Neural progenitor cell (in vitro differentiated cells): ENCODE measurements at regions not wholly inside any gene's neighbourhood (a gene's known extent, or its start where the extent isn't known, plus 50 kb on each side); places are given as distances from the start of the nearest gene placed in this dataset.

Experiments
- DNase-seq: peaks from one replicate; pipeline ENCODE4 v3.0.0-alpha.2; 2016; ENCODE audit warnings: low spot score
- H2AFZ ChIP-seq: fragments of 200-600 bp; sonication (generic); replicated peaks from 2 replicates; pipeline ENCODE4 v1.6.1; 2016; ENCODE audit warnings: antibody characterized with exemption
- H3F3A ChIP-seq: fragments of 200-600 bp; sonication (generic); 2 replicates; pipeline ENCODE4 v1.6.1; 2016; ENCODE audit warnings: antibody characterized with exemption, low read depth
- H3K27ac ChIP-seq: fragments of 200-600 bp; sonication (generic); 2 replicates; pipeline ENCODE4 v1.5.1; 2016; ENCODE audit warnings: mild to moderate bottlenecking
- H3K27me3 ChIP-seq: fragments of 200-600 bp; sonication (generic); 2 replicates; pipeline ENCODE4 v1.6.1; 2016; ENCODE audit warnings: mild to moderate bottlenecking, moderate library complexity
- H3K36me3 ChIP-seq: fragments of 200-600 bp; sonication (generic); 2 replicates; pipeline ENCODE4 v1.5.1; 2016
- H3K4me1 ChIP-seq: fragments of 200-600 bp; sonication (generic); 2 replicates; pipeline ENCODE4 v1.6.1; 2016; ENCODE audit warnings: mixed run types
- H3K4me2 ChIP-seq: fragments of 200-600 bp; sonication (generic); 2 replicates; pipeline ENCODE4 v1.6.1; 2016
- H3K4me3 ChIP-seq: fragments of 200-600 bp; sonication (generic); 2 replicates; pipeline ENCODE4 v1.5.1; 2016
- H3K79me2 ChIP-seq: fragments of 200-600 bp; sonication (generic); 2 replicates; pipeline ENCODE4 v1.6.1; 2016; ENCODE audit warnings: low read depth
- H3K9ac ChIP-seq: fragments of 200-600 bp; sonication (generic); 2 replicates; pipeline ENCODE4 v1.6.1; 2016
- H3K9me3 ChIP-seq: fragments of 200-600 bp; sonication (generic); 2 replicates; pipeline ENCODE4 v1.5.1; 2016; ENCODE audit warnings: low read depth
- H4K20me1 ChIP-seq: fragments of 200-600 bp; sonication (generic); 2 replicates; pipeline ENCODE4 v1.6.1; 2016; ENCODE audit warnings: low read depth
- H3K27ac Mint-ChIP-seq: 3 replicates; pipeline ENCODE4 v1.8.0; 2021; ENCODE audit warnings: mixed read lengths
- H3K27me3 Mint-ChIP-seq: 2 replicates; pipeline ENCODE4 v1.8.0; 2022; ENCODE audit warnings: low read depth, mild to moderate bottlenecking, inconsistent platforms, moderate library complexity, mixed read lengths; ENCODE audit not compliant: insufficient read depth
- H3K36me3 Mint-ChIP-seq: 3 replicates; pipeline ENCODE4 v1.8.0; 2021; ENCODE audit warnings: mixed read lengths
- H3K4me1 Mint-ChIP-seq: 3 replicates; pipeline ENCODE4 v1.8.0; 2021; ENCODE audit warnings: mixed read lengths
- H3K4me3 Mint-ChIP-seq: 3 replicates; pipeline ENCODE4 v1.8.0; 2021; ENCODE audit warnings: mild to moderate bottlenecking, moderate library complexity, mixed read lengths
- H3K9me3 Mint-ChIP-seq: 3 replicates; pipeline ENCODE4 v1.8.0; 2020; ENCODE audit warnings: mixed read lengths
- CTCF ChIP-seq: fragments of 200-600 bp; sonication (generic); IDR thresholded peaks from 2 replicates; pipeline ENCODE4 v1.5.1; 2017; ENCODE audit warnings: antibody characterized with exemption, mild to moderate bottlenecking
- EZH2 ChIP-seq: fragments of 200-600 bp; sonication (generic); IDR thresholded peaks from 2 replicates; pipeline ENCODE4 v1.6.1; 2017; ENCODE audit warnings: antibody characterized with exemption, mild to moderate bottlenecking, moderate library complexity
- EZH2phosphoT487 ChIP-seq: fragments of 200-600 bp; sonication (generic); IDR thresholded peaks from 2 replicates; pipeline ENCODE4 v1.6.1; 2017; ENCODE audit warnings: antibody characterized with exemption

- Histone ChIP-seq H3K4me1 (no peaks in the 10 kb centered on the region), H2AFZ (no peak overlapping the region), H3K27ac (no peak overlapping the region), H3K4me3 (no peak overlapping the region), H3K9me3 (no peaks in the 10 kb centered on the region), H3F3A (no peaks in the 10 kb centered on the region), H4K20me1 (no peaks in the 10 kb centered on the region), H3K36me3 (no peaks in the 10 kb centered on the region), H3K79me2 (no peaks in the 10 kb centered on the region), H3K9ac (no peak overlapping the region), H3K27me3 (no peaks in the 10 kb centered on the region), H3K4me2 (no peak overlapping the region)
- no peak for DNase-seq
- Mint-ChIP-seq H3K4me3 (no peak overlapping the region), H3K27ac (no peak overlapping the region), H3K4me1 (no peaks in the 10 kb centered on the region), H3K36me3 (no peaks in the 10 kb centered on the region), H3K27me3 (no peaks in the 10 kb centered on the region), H3K9me3 (no peaks in the 10 kb centered on the region)
- TF ChIP-seq CTCF (no peak), EZH2phosphoT487 (no peak), EZH2 (no peak)
Observed at GRCh38 chr12:70994217-70994788, 73.8 kb upstream of the PTPRR start.

DNA sequence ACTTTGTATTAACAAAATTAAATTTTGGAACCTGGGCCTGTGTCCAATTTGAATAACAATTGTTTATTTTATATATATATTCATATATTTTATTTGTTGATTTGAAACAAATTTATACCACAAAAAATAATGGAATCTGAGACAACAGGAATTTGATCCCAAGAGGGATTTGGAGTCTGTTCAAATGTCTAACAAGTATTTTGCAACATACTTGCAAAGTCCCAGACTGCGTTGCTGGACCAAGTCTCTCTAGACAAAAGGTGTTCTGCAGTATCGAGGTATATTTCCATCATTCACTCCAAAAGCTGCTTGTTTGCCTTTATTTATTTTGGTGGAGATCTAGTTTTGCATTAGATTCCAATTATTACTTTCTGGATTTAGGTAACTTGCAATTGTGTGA, 68.7 kb upstream of the PTPRR start:
- no peak overlapping the region for H3K27ac ChIP-seq
- H3K79me2 ChIP-seq: no peaks in the 10 kb centered on the region
- H3K4me3 Mint-ChIP-seq: no peak overlapping the region
- no peaks in the 10 kb centered on the region for H3K36me3 ChIP-seq
- H3F3A ChIP-seq: no peaks in the 10 kb centered on the region
- H3K27me3 ChIP-seq: no peaks in the 10 kb centered on the region
- peaks cover 2% of the 10 kb centered on the region for H3K9me3 Mint-ChIP-seq
- peaks cover under 1% of the 10 kb centered on the region for H3K4me1 ChIP-seq
- H2AFZ ChIP-seq: no peak overlapping the region
- no peak overlapping the region for H3K9ac ChIP-seq
- H4K20me1 ChIP-seq: no peaks in the 10 kb centered on the region
- H3K27ac Mint-ChIP-seq: no peak overlapping the region
- no peak for DNase-seq
- no peak for TF ChIP-seq EZH2phosphoT487
- H3K9me3 ChIP-seq: no peaks in the 10 kb centered on the region
- H3K36me3 Mint-ChIP-seq: no peaks in the 10 kb centered on the region
- H3K4me1 Mint-ChIP-seq: peaks cover 5% of the 10 kb centered on the region
- H3K4me2 ChIP-seq: no peak overlapping the region
- H3K4me3 ChIP-seq: no peak overlapping the region
- H3K27me3 Mint-ChIP-seq: peaks cover 2% of the 10 kb centered on the region

- no peak overlapping the region for H3K9ac ChIP-seq
- TF ChIP-seq CTCF (no peak), EZH2 (no peak), EZH2phosphoT487 (no peak)
Observed at GRCh38 chr12:70985850-70986249, 65.3 kb upstream of the PTPRR start.

GRCh38 chr12:70983692-70984091, 63.2 kb upstream of the PTPRR start:
- Histone ChIP-seq H3K79me2 (no peaks in the 10 kb centered on the region), H3K27ac (peak overlapping the region; percentile 94), H3K9ac (no peak overlapping the region), H3K4me1 (peaks cover 24% of the 10 kb centered on the region), H3K4me2 (peak overlapping the region; percentile 34), H3F3A (peaks cover 12% of the 10 kb centered on the region), H3K36me3 (no peaks in the 10 kb centered on the region), H2AFZ (peak overlapping the region; percentile 20), H3K4me3 (no peak overlapping the region), H4K20me1 (no peaks in the 10 kb centered on the region), H3K9me3 (no peaks in the 10 kb centered on the region), H3K27me3 (no peaks in the 10 kb centered on the region)
- peak overlapping the region; percentile 44 for H3K4me3 Mint-ChIP-seq
- H3K4me1 Mint-ChIP-seq: peaks cover 31% of the 10 kb centered on the region
- DNase-seq: peak; percentile 70
- H3K36me3 Mint-ChIP-seq: no peaks in the 10 kb centered on the region
- peaks cover 4% of the 10 kb centered on the region for H3K27me3 Mint-ChIP-seq
- TF ChIP-seq EZH2phosphoT487 (no peak), EZH2 (no peak), CTCF (no peak)
- H3K9me3 Mint-ChIP-seq: peaks cover 2% of the 10 kb centered on the region
- peak overlapping the region; percentile 65 for H3K27ac Mint-ChIP-seq

More at GRCh38 chr12:70985850-70986249, 65.3 kb upstream of the PTPRR start:
- Histone ChIP-seq H3K36me3 (no peaks in the 10 kb centered on the region), H3K4me3 (no peak overlapping the region), H3K27ac (no peak overlapping the region), H3K4me2 (no peak overlapping the region), H4K20me1 (no peaks in the 10 kb centered on the region), H3F3A (peaks cover 12% of the 10 kb centered on the region), H3K27me3 (no peaks in the 10 kb centered on the region), H3K9me3 (no peaks in the 10 kb centered on the region), H2AFZ (no peak overlapping the region), H3K79me2 (no peaks in the 10 kb centered on the region), H3K4me1 (peaks cover 24% of the 10 kb centered on the region)
- Mint-ChIP-seq H3K36me3 (no peaks in the 10 kb centered on the region), H3K9me3 (peaks cover 2% of the 10 kb centered on the region), H3K27me3 (peaks cover 4% of the 10 kb centered on the region), H3K4me1 (peaks cover 31% of the 10 kb centered on the region), H3K4me3 (no peak overlapping the region), H3K27ac (no peak overlapping the region)
- no peak for DNase-seq
